ENCODE measurements at regions not wholly inside any gene's neighbourhood (a gene's known extent, or its start where the extent isn't known, plus 50 kb on each side); places are given as distances from the start of the nearest gene placed in this dataset.

DNA sequence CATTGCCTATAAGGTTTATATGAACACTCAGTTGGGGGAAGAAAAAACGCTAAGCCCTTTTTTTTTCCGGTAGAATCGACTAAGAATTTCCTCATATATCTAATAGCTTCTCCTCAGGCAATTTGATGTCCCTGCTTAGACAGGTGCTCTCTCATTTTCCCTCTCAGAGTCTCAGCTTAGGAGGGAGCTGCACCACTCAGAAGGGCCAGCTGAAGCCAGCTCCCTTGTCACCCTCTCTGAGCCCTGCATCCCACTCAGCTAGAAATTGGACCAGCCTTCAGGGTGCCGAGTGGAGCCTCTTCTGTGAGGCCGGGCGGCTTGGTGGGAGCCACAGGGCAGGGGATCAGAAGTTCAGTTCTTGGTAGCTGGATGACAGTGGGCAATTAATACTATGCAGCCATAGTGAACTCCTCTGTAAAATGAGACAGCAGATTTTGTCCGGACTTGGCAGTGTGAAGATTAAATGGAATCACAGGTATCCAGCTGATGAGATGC is 368.5 kb downstream of the MAFB start:
- TF ChIP-seq, protein P1, sequence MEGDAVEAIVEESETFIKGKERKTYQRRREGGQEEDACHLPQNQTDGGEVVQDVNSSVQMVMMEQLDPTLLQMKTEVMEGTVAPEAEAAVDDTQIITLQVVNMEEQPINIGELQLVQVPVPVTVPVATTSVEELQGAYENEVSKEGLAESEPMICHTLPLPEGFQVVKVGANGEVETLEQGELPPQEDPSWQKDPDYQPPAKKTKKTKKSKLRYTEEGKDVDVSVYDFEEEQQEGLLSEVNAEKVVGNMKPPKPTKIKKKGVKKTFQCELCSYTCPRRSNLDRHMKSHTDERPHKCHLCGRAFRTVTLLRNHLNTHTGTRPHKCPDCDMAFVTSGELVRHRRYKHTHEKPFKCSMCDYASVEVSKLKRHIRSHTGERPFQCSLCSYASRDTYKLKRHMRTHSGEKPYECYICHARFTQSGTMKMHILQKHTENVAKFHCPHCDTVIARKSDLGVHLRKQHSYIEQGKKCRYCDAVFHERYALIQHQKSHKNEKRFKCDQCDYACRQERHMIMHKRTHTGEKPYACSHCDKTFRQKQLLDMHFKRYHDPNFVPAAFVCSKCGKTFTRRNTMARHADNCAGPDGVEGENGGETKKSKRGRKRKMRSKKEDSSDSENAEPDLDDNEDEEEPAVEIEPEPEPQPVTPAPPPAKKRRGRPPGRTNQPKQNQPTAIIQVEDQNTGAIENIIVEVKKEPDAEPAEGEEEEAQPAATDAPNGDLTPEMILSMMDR (IDR thresholded peaks at IDR 0.05): no peak
- no peak for TF ChIP-seq POLR2AphosphoS5 (IDR thresholded peaks at IDR 0.05)
- no peak for TF ChIP-seq POLR2A (IDR thresholded peaks at IDR 0.05)
- TF ChIP-seq EP300 (IDR thresholded peaks at IDR 0.05): no peak

All from stomach (tissue), 4 donors.